ENCODE measurements at regions not wholly inside any gene's neighbourhood (a gene's known extent, or its start where the extent isn't known, plus 50 kb on each side); places are given as distances from the start of the nearest gene placed in this dataset.

DNA sequence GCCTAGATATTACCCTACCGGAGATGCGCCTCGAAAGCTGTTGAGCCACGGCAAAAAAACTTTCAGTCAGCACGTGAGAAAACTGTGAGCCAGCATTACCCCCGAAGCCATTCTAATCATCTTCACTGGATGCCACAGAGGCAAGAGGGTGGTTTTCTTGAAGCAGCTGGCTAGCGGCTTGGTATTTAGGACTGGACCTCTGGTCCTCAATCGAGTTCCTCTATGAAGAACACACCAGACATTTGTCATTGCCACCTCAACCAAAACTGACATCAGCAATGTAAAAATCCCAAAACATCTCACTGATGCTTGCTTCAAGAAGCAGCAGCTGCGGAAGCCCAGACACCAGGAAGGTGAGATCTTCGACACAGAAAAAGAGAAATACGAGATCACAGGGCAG lies 52.8 kb upstream of the SLC66A3 start:
- H3K36me3 ChIP-seq = no peaks in the 10 kb centered on the region
- intact Hi-C loops (cut with DNase I) = no loop called here
- 76 to 81% (median 80%) methylated on average over 11 of the region's 11 CpGs for WGBS, 3 donors
- no peak for TF ChIP-seq CTCF (IDR thresholded peaks at IDR 0.05)
- no peak for TF ChIP-seq EP300 (IDR thresholded peaks at IDR 0.05)
- no peak for TF ChIP-seq POLR2A (IDR thresholded peaks at IDR 0.05)
- H3K27ac ChIP-seq = no peak overlapping the region
- no peaks in the 10 kb centered on the region for H3K27me3 ChIP-seq
- no peak overlapping the region for H3K4me3 ChIP-seq
- no peaks in the 10 kb centered on the region for H3K9me3 ChIP-seq
- H3K4me1 ChIP-seq (ENCODE audit: insufficient read depth) = no peaks in the 10 kb centered on the region
- no peak for DNase-seq

DNA sequence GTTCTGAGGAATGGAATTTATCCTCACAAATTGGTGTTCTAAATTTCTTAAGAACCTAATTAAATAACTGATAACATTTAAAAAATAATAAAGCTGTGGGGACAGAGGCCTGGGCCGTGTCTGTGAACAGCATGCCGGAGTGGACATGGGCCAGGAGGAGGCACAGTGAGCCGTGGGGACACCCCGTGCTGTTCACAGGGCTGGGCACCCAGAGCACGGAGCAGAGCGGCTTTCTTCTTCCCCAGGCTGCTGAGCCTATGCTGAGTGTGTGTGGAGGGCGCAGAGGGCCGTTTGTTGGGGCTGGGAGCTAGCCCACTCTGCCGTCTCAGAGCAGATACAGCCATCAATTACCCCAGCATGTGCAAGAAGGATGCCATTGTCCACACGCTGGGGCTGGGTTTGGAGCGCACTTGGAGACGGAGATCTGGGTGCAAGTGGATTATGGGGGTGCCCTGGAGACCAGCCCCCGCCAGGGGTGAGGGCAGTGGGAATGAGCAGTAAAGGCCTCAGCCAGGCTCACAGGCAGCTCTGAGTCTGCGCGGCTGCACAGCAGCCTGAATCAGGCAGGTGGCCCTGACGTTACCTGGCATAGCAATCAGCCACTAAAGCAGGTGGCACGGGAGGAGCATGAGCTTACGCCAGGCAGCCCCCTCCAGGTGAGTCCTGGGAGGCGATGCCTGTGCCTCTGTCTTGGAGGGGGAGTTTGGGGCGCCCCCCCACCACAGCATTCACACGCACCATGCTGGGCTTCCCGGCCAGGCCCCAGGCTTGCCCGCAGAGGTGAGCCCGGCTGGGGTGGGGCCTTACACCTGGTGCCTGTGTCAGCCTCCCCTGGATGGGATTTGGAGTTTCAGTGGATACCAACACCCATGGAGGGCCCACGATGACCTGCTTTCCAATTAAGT lies 52.1 kb upstream of the SLC66A3 start:
- intact Hi-C loops (cut with DNase I) = no loop called here
- Histone ChIP-seq H3K27ac (no peak overlapping the region), H3K9me3 (no peaks in the 10 kb centered on the region), H3K4me3 (no peak overlapping the region), H3K36me3 (no peaks in the 10 kb centered on the region), H3K4me1 (ENCODE audit: insufficient read depth) (no peaks in the 10 kb centered on the region), H3K27me3 (no peaks in the 10 kb centered on the region)
- WGBS, 3 donors = 80 to 83% (median 82%) methylated on average over 24 to 25 of the region's 25 CpGs
- TF ChIP-seq CTCF (IDR thresholded peaks at IDR 0.05) = no peak
- TF ChIP-seq EP300 (IDR thresholded peaks at IDR 0.05) = no peak
- TF ChIP-seq POLR2A (IDR thresholded peaks at IDR 0.05) = no peak
- no peak for DNase-seq

GRCh38 chr2:11103984-11104793 lies 51.1 kb upstream of the SLC66A3 start:
- H3K4me3 ChIP-seq = no peak overlapping the region
- no peaks in the 10 kb centered on the region for H3K4me1 ChIP-seq (ENCODE audit: insufficient read depth)
- H3K9me3 ChIP-seq = no peaks in the 10 kb centered on the region
- TF ChIP-seq EP300 (IDR thresholded peaks at IDR 0.05) = no peak
- no peak for TF ChIP-seq CTCF (IDR thresholded peaks at IDR 0.05)
- TF ChIP-seq POLR2A (IDR thresholded peaks at IDR 0.05) = no peak
- H3K27ac ChIP-seq = no peak overlapping the region
- H3K27me3 ChIP-seq = no peaks in the 10 kb centered on the region
- DNase-seq = no peak
- no peaks in the 10 kb centered on the region for H3K36me3 ChIP-seq
- intact Hi-C loops (cut with DNase I) = no loop called here
- 84 to 86% (median 84%) methylated on average over 18 of the region's 18 CpGs for WGBS, 3 donors

DNA sequence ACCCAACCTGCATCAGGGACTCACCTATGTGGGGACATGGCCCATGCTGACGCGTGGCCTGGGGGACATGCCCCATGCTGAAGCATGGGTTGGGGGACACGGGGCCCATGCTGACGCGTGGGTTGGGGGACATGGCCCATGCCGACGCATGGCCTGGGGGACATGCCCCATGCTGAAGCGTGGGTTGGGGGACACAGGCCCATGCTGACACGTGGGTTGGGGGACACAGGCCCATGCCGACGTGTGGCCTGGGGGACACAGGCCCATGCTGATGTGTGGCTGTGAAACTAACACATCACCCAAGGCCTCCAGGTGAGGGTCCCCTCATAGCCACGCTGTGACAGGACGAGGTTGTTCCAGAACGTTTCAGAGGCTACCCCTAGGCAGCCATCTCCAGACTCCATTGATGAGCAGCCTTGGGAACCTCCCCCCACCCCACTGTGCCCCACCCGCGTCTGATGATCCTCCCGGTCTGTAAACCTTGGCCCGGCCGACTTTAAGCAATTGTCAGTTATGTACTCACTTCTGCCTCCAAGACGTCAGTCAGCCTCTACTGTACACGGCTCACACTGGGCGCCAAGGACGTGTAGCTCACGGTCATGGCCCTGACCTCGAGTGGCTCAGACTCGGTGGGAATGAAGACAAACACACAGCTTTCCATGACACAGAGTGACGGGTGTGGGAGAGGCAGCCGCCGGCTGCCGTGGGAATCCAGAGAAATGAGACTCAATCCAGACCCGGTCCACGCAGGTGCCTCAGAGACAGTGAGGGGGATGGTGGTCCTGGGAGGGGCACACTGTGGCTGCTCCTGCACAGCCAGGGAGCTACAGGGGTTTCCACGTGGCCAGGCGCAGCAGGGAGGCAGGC lies 50.2 kb upstream of the SLC66A3 start:
- intact Hi-C loops (cut with DNase I) = no loop called here
- no peaks in the 10 kb centered on the region for H3K4me1 ChIP-seq (ENCODE audit: insufficient read depth)
- H3K36me3 ChIP-seq = no peaks in the 10 kb centered on the region
- no peaks in the 10 kb centered on the region for H3K27me3 ChIP-seq
- 73 to 84% (median 74%) methylated on average over 34 of the region's 34 CpGs for WGBS, 3 donors
- no peak for DNase-seq
- TF ChIP-seq CTCF (IDR thresholded peaks at IDR 0.05) = no peak
- TF ChIP-seq POLR2A (IDR thresholded peaks at IDR 0.05) = no peak
- TF ChIP-seq EP300 (IDR thresholded peaks at IDR 0.05) = no peak
- no peak overlapping the region for H3K27ac ChIP-seq
- H3K4me3 ChIP-seq = no peak overlapping the region
- H3K9me3 ChIP-seq = no peaks in the 10 kb centered on the region

Data from ovary (tissue), 7 donors.